WTC11 (cell line): ENCODE measurements at regions not wholly inside any gene's neighbourhood (a gene's known extent, or its start where the extent isn't known, plus 50 kb on each side); places are given as distances from the start of the nearest gene placed in this dataset.

Experiments used
- ATAC-seq: fragments of 200-7000 bp; cut with Tn5 transposase; 2 replicates; pipeline ENCODE4 v1.10.0; 2021; ENCODE audit warnings: mild to moderate bottlenecking, moderate library complexity
- CTCF ChIA-PET: fragments of 300-600 bp; sonication (Branson Sonifier 250); formaldehyde crosslinking; loops from one replicate; lab custom pipeline; 2021; ENCODE audit warnings: antibody characterized with exemption; lab: Charles Lee
- POLR2A ChIA-PET: fragments of 350-600 bp; sonication (Branson Sonifier 250); formaldehyde crosslinking; loops from one replicate; lab custom pipeline; 2021; ENCODE audit warnings: antibody characterized with exemption; lab: Charles Lee
- DNase-seq: peaks from one replicate; pipeline ENCODE4 v3.0.0; 2021; ENCODE audit warnings: low spot score
- H3K27ac Mint-ChIP-seq: 2 replicates; pipeline ENCODE4 v1.8.0; 2021; ENCODE audit warnings: mixed read lengths
- H3K27me3 Mint-ChIP-seq: 2 replicates; pipeline ENCODE4 v1.8.0; 2021; ENCODE audit warnings: low read depth, mild to moderate bottlenecking, moderate library complexity, mixed read lengths
- H3K36me3 Mint-ChIP-seq: 2 replicates; pipeline ENCODE4 v1.8.0; 2021; ENCODE audit warnings: mixed read lengths
- H3K4me1 Mint-ChIP-seq: 2 replicates; pipeline ENCODE4 v1.8.0; 2022; ENCODE audit warnings: mixed read lengths
- H3K4me3 Mint-ChIP-seq: 2 replicates; pipeline ENCODE4 v1.8.0; 2021; ENCODE audit warnings: mild to moderate bottlenecking, moderate library complexity, mixed read lengths
- H3K9me3 Mint-ChIP-seq: 2 replicates; pipeline ENCODE4 v1.8.0; 2021; ENCODE audit warnings: mixed read lengths
- AFF4 ChIP-seq: sonication (generic); formaldehyde crosslinking; IDR thresholded peaks from 2 replicates; pipeline ENCODE4 v1.8.1; 2023; ENCODE audit warnings: mild to moderate bottlenecking, missing genetic modification reagents, borderline replicate concordance
- ATF1 ChIP-seq: sonication (generic); formaldehyde crosslinking; IDR thresholded peaks from 2 replicates; pipeline ENCODE4 v1.8.1; 2023; ENCODE audit warnings: mild to moderate bottlenecking, moderate library complexity, missing genetic modification reagents
- FOXP1 ChIP-seq: sonication (generic); formaldehyde crosslinking; IDR thresholded peaks from 2 replicates; pipeline ENCODE4 v1.8.0; 2022; ENCODE audit warnings: missing genetic modification reagents, mild to moderate bottlenecking, moderate library complexity, borderline replicate concordance
- FOXP4 ChIP-seq: sonication (generic); formaldehyde crosslinking; IDR thresholded peaks from 2 replicates; pipeline ENCODE4 v1.8.0; 2022; ENCODE audit warnings: mild to moderate bottlenecking, missing genetic modification reagents
- JAZF1 ChIP-seq: fragments of 250-450 bp; sonication (Bioruptor Pico); IDR thresholded peaks from 2 replicates; pipeline ENCODE4 v1.9.0; 2021; ENCODE audit warnings: moderate library complexity, mild to moderate bottlenecking, inconsistent platforms
- NR1H2 ChIP-seq: sonication (generic); formaldehyde crosslinking; IDR thresholded peaks from 2 replicates; pipeline ENCODE4 v1.9.0; 2021; ENCODE audit warnings: mild to moderate bottlenecking, moderate library complexity, missing genetic modification reagents
- PREB ChIP-seq: sonication (generic); formaldehyde crosslinking; IDR thresholded peaks from 2 replicates; pipeline ENCODE4 v1.8.1; 2022; ENCODE audit warnings: mild to moderate bottlenecking, missing genetic modification reagents, moderate library complexity, borderline replicate concordance
- ZNF232 ChIP-seq: sonication (generic); formaldehyde crosslinking; IDR thresholded peaks from 2 replicates; pipeline ENCODE4 v1.8.0; 2022; ENCODE audit warnings: mild to moderate bottlenecking, missing genetic modification reagents
- ZNF416 ChIP-seq: fragments of 250-450 bp; sonication (Bioruptor Pico); IDR thresholded peaks from 2 replicates; pipeline ENCODE4 v1.9.0; 2021; ENCODE audit warnings: mild to moderate bottlenecking, inconsistent platforms
- ZSCAN18 ChIP-seq: fragments of 250-450 bp; sonication (Bioruptor Pico); IDR thresholded peaks from 2 replicates; pipeline ENCODE4 v2.1.2; 2022; ENCODE audit warnings: mild to moderate bottlenecking, moderate library complexity
- TF ChIP-seq, protein P1 (sequence below): fragments of 250-450 bp; sonication (Bioruptor Pico); IDR thresholded peaks from 2 replicates; pipeline ENCODE4 v1.9.0; 2021; ENCODE audit warnings: mild to moderate bottlenecking
- TF ChIP-seq, protein P2 (sequence below): fragments of 250-450 bp; sonication (Bioruptor Pico); IDR thresholded peaks from 2 replicates; pipeline ENCODE4 v1.8.0; 2021; ENCODE audit warnings: mild to moderate bottlenecking
- TF ChIP-seq, protein P3 (sequence below): sonication (generic); formaldehyde crosslinking; IDR thresholded peaks from 2 replicates; pipeline ENCODE4 v1.8.0; 2022; ENCODE audit warnings: missing genetic modification reagents
- TF ChIP-seq, protein P4 (sequence below): sonication (generic); formaldehyde crosslinking; IDR thresholded peaks from 2 replicates; pipeline ENCODE4 v1.8.0; 2022; ENCODE audit warnings: mild to moderate bottlenecking, missing genetic modification reagents
- TF ChIP-seq, protein P5 (sequence below): sonication (generic); formaldehyde crosslinking; IDR thresholded peaks from 2 replicates; pipeline ENCODE4 v1.8.0; 2022; ENCODE audit warnings: mild to moderate bottlenecking, missing genetic modification reagents

DNA sequence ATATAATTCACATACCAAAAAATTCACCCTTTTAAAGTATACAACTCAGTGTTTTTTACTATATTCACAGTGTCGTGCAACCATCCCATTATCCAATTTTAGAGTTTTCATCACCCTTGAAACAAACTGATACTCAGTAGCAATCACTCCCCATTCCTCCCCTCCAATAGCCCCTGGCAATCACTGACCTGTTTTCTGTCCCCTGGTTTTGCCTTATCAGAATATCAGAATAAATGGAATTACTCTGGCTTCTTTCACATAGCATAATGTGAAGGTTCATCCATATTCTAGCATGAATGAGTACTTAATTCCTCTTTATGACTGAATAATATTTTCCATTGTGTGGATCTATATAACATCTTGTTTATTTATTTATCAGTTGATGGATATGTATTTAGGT, 153.2 kb downstream of the AASDH start:
- peaks cover 13% of the 10 kb centered on the region for H3K9me3 Mint-ChIP-seq

GRCh38 chr4:56231410-56231809, 155.9 kb downstream of the AASDH start:
- no peak for DNase-seq
- ATAC-seq: no peak
- CTCF ChIA-PET: no interaction called here
- POLR2A ChIA-PET: no interaction called here
- no peaks in the 10 kb centered on the region for H3K27me3 Mint-ChIP-seq
- peaks cover 19% of the 10 kb centered on the region for H3K9me3 Mint-ChIP-seq
- H3K36me3 Mint-ChIP-seq: peaks cover 14% of the 10 kb centered on the region
- TF ChIP-seq, protein P1, sequence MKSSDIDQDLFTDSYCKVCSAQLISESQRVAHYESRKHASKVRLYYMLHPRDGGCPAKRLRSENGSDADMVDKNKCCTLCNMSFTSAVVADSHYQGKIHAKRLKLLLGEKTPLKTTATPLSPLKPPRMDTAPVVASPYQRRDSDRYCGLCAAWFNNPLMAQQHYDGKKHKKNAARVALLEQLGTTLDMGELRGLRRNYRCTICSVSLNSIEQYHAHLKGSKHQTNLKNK (CRISPR knock-in tag): no peak
- no peak for TF ChIP-seq FOXP1
- TF ChIP-seq, protein P2, sequence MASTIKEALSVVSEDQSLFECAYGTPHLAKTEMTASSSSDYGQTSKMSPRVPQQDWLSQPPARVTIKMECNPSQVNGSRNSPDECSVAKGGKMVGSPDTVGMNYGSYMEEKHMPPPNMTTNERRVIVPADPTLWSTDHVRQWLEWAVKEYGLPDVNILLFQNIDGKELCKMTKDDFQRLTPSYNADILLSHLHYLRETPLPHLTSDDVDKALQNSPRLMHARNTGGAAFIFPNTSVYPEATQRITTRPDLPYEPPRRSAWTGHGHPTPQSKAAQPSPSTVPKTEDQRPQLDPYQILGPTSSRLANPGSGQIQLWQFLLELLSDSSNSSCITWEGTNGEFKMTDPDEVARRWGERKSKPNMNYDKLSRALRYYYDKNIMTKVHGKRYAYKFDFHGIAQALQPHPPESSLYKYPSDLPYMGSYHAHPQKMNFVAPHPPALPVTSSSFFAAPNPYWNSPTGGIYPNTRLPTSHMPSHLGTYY (CRISPR knock-in tag): no peak
- no peak for TF ChIP-seq JAZF1 (CRISPR knock-in tag)
- TF ChIP-seq, protein P3, sequence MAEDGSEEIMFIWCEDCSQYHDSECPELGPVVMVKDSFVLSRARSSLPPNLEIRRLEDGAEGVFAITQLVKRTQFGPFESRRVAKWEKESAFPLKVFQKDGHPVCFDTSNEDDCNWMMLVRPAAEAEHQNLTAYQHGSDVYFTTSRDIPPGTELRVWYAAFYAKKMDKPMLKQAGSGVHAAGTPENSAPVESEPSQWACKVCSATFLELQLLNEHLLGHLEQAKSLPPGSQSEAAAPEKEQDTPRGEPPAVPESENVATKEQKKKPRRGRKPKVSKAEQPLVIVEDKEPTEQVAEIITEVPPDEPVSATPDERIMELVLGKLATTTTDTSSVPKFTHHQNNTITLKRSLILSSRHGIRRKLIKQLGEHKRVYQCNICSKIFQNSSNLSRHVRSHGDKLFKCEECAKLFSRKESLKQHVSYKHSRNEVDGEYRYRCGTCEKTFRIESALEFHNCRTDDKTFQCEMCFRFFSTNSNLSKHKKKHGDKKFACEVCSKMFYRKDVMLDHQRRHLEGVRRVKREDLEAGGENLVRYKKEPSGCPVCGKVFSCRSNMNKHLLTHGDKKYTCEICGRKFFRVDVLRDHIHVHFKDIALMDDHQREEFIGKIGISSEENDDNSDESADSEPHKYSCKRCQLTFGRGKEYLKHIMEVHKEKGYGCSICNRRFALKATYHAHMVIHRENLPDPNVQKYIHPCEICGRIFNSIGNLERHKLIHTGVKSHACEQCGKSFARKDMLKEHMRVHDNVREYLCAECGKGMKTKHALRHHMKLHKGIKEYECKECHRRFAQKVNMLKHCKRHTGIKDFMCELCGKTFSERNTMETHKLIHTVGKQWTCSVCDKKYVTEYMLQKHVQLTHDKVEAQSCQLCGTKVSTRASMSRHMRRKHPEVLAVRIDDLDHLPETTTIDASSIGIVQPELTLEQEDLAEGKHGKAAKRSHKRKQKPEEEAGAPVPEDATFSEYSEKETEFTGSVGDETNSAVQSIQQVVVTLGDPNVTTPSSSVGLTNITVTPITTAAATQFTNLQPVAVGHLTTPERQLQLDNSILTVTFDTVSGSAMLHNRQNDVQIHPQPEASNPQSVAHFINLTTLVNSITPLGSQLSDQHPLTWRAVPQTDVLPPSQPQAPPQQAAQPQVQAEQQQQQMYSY (CRISPR knock-in tag): no peak
- TF ChIP-seq, protein P4, sequence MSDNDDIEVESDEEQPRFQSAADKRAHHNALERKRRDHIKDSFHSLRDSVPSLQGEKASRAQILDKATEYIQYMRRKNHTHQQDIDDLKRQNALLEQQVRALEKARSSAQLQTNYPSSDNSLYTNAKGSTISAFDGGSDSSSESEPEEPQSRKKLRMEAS (CRISPR knock-in tag): no peak
- TF ChIP-seq FOXP4 (CRISPR knock-in tag): no peak
- TF ChIP-seq NR1H2 (CRISPR knock-in tag): no peak
- no peak for TF ChIP-seq AFF4
- TF ChIP-seq, protein P5, sequence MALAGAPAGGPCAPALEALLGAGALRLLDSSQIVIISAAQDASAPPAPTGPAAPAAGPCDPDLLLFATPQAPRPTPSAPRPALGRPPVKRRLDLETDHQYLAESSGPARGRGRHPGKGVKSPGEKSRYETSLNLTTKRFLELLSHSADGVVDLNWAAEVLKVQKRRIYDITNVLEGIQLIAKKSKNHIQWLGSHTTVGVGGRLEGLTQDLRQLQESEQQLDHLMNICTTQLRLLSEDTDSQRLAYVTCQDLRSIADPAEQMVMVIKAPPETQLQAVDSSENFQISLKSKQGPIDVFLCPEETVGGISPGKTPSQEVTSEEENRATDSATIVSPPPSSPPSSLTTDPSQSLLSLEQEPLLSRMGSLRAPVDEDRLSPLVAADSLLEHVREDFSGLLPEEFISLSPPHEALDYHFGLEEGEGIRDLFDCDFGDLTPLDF (CRISPR knock-in tag): no peak
- no peak for TF ChIP-seq PREB (CRISPR knock-in tag)
- TF ChIP-seq ZNF416: no peak
- H3K4me1 Mint-ChIP-seq: peaks cover 15% of the 10 kb centered on the region
- no peak overlapping the region for H3K4me3 Mint-ChIP-seq
- H3K27ac Mint-ChIP-seq: no peak overlapping the region

More for the DNA sequence above, 153.2 kb downstream of the AASDH start:
- POLR2A ChIA-PET: no interaction called here
- no peak for TF ChIP-seq ZSCAN18 (CRISPR knock-in tag)
- no peak for TF ChIP-seq JAZF1 (CRISPR knock-in tag)
- TF ChIP-seq ZNF232 (CRISPR knock-in tag): no peak
- TF ChIP-seq ATF1 (CRISPR knock-in tag): no peak
- Mint-ChIP-seq H3K27me3 (no peaks in the 10 kb centered on the region), H3K4me3 (no peak overlapping the region), H3K4me1 (no peaks in the 10 kb centered on the region), H3K27ac (no peak overlapping the region), H3K36me3 (peaks cover 8% of the 10 kb centered on the region)
- ATAC-seq: no peak
- no peak for DNase-seq
- CTCF ChIA-PET: no interaction called here
